ENCODE measurements at regions not wholly inside any gene's neighbourhood (a gene's known extent, or its start where the extent isn't known, plus 50 kb on each side); places are given as distances from the start of the nearest gene placed in this dataset.

DNA sequence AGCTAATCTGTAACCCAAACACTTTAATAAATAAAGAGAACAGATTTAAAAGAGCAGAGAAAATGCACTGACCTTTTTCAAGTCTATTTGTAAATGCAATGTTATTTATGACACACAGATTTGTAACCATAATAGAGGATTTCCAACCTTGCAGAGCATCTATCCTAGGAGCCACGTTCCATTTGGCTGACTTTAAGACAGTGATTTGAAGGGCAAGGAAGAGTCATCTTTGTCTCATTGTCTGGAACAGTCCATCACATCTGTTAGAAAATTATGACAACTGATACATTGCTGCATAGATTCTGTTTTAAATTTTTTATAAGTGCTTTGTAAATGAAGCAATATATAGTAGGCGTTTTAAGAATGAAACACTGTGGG lies 90.8 kb upstream of the L3MBTL4 start:
- H3K27me3 ChIP-seq (ENCODE audit: control insufficient read depth, insufficient read depth, low read length), result no peaks in the 10 kb centered on the region
- H3K4me3 ChIP-seq (ENCODE audit: low read depth, low read length), result no peak overlapping the region
- no peaks in the 10 kb centered on the region for H3K36me3 ChIP-seq (ENCODE audit: control insufficient read depth, insufficient read depth, low read length)
- FAIRE-seq, result no peak
- TF ChIP-seq, protein P1, sequence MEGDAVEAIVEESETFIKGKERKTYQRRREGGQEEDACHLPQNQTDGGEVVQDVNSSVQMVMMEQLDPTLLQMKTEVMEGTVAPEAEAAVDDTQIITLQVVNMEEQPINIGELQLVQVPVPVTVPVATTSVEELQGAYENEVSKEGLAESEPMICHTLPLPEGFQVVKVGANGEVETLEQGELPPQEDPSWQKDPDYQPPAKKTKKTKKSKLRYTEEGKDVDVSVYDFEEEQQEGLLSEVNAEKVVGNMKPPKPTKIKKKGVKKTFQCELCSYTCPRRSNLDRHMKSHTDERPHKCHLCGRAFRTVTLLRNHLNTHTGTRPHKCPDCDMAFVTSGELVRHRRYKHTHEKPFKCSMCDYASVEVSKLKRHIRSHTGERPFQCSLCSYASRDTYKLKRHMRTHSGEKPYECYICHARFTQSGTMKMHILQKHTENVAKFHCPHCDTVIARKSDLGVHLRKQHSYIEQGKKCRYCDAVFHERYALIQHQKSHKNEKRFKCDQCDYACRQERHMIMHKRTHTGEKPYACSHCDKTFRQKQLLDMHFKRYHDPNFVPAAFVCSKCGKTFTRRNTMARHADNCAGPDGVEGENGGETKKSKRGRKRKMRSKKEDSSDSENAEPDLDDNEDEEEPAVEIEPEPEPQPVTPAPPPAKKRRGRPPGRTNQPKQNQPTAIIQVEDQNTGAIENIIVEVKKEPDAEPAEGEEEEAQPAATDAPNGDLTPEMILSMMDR (IDR thresholded peaks at IDR 0.05; ENCODE audit: insufficient read depth, low read length, severe bottlenecking), result no peak
- no peak for DNase-seq (ENCODE audit: low read depth)

DNA sequence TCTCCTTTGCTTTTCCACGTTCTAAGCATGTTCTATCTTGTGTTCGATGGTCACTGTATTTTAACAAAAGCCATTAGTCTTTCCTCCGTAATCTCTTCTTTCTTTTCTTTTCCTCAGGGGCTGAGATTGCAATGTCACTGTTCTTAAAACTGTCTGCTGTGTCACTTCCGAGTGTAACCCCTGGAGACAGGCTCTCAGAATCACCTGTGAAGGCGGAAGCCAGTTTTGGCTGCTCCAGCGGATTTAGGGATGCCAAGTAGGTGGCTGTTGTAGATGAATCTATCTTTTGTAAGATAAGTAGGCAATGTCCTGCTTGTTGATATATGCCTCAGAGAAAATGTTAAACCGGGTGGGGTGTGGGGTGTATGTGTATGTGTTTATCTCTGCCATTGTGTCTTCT lies 94.7 kb upstream of the L3MBTL4 start:
- FAIRE-seq (no peak), DNase-seq (ENCODE audit: low read depth) (no peak)
- TF ChIP-seq, protein P1 (IDR thresholded peaks at IDR 0.05; ENCODE audit: insufficient read depth, low read length, severe bottlenecking), result no peak
- no peaks in the 10 kb centered on the region for H3K36me3 ChIP-seq (ENCODE audit: control insufficient read depth, insufficient read depth, low read length)
- H3K27me3 ChIP-seq (ENCODE audit: control insufficient read depth, insufficient read depth, low read length), result no peaks in the 10 kb centered on the region
- H3K4me3 ChIP-seq (ENCODE audit: low read depth, low read length), result no peak overlapping the region

DNA sequence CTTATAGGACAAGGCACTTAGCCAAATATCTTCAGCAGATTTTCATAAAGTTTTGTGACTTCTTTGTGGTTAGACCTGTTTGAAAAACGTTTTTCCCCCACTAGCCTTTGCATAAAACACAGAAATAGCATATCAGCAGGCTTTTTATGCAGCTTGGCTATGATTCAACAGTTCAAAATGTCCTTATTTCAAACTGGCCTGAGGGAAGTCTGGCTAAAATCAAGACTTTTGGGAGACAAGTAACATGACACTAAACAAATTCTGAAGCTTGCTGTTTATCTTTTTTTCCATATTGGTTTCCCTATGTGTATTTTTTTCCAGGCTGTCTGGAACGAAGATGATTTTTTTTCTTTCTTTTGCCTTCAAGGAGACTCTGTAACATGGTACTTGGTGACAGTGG lies 95.1 kb upstream of the L3MBTL4 start:
- Histone ChIP-seq H3K27me3 (ENCODE audit: control insufficient read depth, insufficient read depth, low read length) (no peaks in the 10 kb centered on the region), H3K36me3 (ENCODE audit: control insufficient read depth, insufficient read depth, low read length) (no peaks in the 10 kb centered on the region), H3K4me3 (ENCODE audit: low read depth, low read length) (no peak overlapping the region)
- DNase-seq (ENCODE audit: low read depth) (peak; percentile 22), FAIRE-seq (no peak)
- TF ChIP-seq, protein P1 (IDR thresholded peaks at IDR 0.05; ENCODE audit: insufficient read depth, low read length, severe bottlenecking), result no peak

DNA sequence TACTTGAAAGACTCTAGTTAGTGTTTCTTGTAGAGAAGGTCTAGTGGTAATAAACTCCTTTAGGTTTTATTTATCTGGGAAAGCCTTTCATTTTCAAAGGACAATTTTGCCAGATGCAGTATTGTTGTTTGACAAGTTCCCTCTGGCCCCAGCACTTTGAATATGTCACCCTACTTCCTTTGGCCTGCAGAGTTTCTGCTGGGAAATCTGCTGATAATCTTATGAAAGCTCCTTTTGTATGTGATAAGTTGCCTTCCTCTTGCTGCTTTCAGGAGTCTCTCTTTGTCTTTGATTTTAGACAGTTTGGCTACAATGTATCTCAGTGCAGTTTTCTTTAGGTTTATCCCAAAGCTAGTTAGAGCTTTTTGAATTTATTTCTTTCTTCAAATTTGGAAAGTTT lies 106.2 kb upstream of the L3MBTL4 start:
- TF ChIP-seq, protein P1 (IDR thresholded peaks at IDR 0.05; ENCODE audit: insufficient read depth, low read length, severe bottlenecking), result no peak

DNA sequence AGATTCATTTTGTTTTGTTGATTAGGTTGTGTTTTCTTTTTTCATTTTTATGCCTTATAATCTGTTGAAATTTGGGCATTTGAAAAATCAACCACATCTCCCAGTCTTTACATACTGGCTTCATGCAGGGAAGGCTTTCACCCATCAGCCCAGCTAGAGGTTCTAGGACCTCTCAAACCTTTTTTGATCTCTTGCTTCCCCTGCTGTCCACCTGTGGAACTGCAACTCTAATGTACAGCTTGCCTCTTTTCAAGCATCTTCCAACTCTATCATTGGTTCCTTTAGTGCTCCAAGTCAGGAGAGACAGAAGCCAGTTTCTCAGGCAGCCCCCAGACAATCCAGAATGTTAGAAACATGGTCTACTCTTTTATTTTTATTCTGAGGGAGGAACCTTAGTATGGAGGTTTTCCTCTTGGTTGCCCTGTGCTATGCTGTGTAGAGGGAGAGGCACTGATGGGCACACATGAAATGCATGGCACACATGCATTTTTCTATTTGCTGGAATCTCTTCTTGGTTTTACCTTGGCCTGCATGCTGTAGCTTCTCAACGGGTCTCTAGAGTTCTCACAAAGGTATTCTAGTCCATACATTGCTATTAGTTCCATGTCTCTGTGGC lies 107.2 kb upstream of the L3MBTL4 start:
- FAIRE-seq, result no peak
- H3K36me3 ChIP-seq (ENCODE audit: control insufficient read depth, insufficient read depth, low read length), result no peaks in the 10 kb centered on the region
- no peak overlapping the region for H3K4me3 ChIP-seq (ENCODE audit: low read depth, low read length)
- DNase-seq (ENCODE audit: low read depth), result peak; percentile 46
- TF ChIP-seq, protein P1 (IDR thresholded peaks at IDR 0.05; ENCODE audit: insufficient read depth, low read length, severe bottlenecking), result peak; percentile 82
- H3K27me3 ChIP-seq (ENCODE audit: control insufficient read depth, insufficient read depth, low read length), result no peaks in the 10 kb centered on the region

More for the DNA sequence above, 106.2 kb upstream of the L3MBTL4 start:
- FAIRE-seq (no peak), DNase-seq (ENCODE audit: low read depth) (no peak)
- H3K4me3 ChIP-seq (ENCODE audit: low read depth, low read length), result no peak overlapping the region
- H3K27me3 ChIP-seq (ENCODE audit: control insufficient read depth, insufficient read depth, low read length), result no peaks in the 10 kb centered on the region
- no peaks in the 10 kb centered on the region for H3K36me3 ChIP-seq (ENCODE audit: control insufficient read depth, insufficient read depth, low read length)

DNA sequence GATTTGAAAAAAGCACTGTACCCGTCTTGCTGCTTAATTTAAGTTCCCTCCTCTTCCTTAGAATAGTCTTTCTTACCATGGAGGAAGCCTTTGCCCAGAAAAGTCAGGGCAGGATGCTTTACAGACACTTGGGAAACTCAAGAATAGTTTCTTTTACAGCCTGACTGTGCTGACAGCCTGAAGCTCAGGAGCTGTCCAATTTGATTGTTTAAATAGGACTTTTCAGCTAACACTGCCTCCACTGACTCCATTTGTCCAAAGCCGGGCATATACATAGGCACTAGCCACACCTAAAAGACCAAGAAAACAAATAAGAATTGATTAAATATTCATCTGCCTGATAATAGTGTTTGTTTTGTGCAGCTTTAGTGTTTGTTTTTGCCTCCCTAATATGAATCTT lies 110.9 kb upstream of the L3MBTL4 start:
- FAIRE-seq (no peak), DNase-seq (ENCODE audit: low read depth) (no peak)
- no peaks in the 10 kb centered on the region for H3K27me3 ChIP-seq (ENCODE audit: control insufficient read depth, insufficient read depth, low read length)
- no peak overlapping the region for H3K4me3 ChIP-seq (ENCODE audit: low read depth, low read length)
- TF ChIP-seq, protein P1 (IDR thresholded peaks at IDR 0.05; ENCODE audit: insufficient read depth, low read length, severe bottlenecking), result no peak
- no peaks in the 10 kb centered on the region for H3K36me3 ChIP-seq (ENCODE audit: control insufficient read depth, insufficient read depth, low read length)
